CD4-positive, alpha-beta T cell treated with Interleukin-21 for 1 hour (primary cell): ENCODE measurements at regions not wholly inside any gene's neighbourhood (a gene's known extent, or its start where the extent isn't known, plus 50 kb on each side); places are given as distances from the start of the nearest gene placed in this dataset.
"Not testable (repeated sequence)": the region's sequence is repeated elsewhere in the genome, so short reads cannot be mapped to it uniquely, and the experiment has no call there.

Experiments
- DNase-seq: peaks from one replicate; pipeline ENCODE4 v3.0.0-alpha.2; 2020

DNA sequence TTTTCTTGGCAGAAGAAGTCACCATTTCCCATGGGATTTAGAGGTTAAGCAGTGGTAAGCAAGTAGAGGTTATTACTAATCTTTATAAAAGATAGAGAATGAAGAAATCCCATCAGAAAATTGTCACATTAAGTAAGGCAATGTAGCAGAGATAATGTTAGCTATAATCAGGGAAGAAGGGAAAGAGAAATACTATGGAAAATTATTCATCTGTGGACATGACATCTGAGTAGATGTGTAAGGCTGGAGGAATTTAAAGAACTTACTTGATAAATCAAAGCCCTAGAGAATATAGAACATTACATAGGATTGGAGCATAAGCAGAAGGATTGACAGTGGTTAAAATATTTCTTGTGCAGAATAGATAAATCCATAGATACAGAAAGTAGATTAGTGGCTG lies 553.1 kb upstream of the CBLB start:
- no peak for DNase-seq

DNA sequence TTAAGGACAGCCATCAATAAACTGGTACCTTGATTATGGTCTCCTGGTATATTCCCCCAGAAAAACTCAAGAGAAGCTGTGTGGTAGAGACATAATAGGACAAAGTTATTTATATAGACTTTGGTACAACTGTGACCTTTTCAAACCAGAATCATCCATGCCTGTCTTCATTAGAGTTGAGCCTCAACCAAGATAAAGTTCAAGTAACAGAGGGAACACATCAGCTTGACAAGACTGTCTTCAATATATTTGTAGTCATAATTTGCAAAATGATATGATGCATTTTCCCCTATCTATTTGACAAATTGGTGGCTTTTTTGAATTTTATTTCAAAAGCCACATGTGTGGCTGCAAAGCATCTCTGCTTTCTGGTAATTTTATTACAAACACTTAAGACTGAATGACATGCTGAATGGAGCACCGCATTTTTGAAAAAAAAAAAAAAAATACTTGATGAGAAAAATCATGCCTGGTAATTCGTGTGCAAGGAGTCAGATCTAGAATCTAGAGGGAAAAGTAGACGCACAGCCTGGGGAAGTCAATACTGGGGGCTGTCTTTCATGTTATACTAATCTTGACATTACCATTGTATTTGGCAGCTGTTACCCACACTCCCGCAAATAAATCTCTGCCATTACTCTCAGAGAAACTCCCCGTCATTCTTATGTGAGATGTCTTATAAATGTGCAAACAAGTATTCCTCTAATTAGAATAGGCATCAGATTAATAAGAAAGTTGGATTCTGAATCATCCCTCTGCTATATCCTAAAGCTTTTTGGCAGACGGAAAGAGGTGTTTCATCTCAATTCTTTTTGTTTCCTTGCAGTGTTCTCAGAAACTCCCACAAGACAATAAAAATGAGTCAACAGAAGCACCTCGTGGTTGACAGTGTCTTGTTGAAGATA lies 554.8 kb upstream of the CBLB start:
- no peak for DNase-seq

DNA sequence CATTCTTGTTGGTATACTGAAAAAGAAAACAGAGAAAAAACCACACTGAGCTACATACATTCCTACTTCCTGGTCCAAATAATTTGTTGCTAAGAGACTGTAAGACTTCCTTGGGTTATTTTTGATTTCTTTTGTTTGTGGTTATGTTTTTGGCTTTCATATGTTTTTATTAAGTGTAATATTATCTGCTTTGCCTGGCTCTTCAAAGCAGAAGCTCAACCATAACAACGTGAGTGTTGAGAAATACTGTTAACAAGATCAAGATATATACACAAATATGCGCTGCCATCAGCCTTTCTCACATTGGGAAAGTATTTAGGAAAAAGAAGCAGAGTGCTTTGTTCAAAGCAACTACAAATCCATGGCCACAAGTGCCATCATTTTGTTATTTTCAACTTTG lies 556.2 kb upstream of the CBLB start:
- DNase-seq = no peak

DNA sequence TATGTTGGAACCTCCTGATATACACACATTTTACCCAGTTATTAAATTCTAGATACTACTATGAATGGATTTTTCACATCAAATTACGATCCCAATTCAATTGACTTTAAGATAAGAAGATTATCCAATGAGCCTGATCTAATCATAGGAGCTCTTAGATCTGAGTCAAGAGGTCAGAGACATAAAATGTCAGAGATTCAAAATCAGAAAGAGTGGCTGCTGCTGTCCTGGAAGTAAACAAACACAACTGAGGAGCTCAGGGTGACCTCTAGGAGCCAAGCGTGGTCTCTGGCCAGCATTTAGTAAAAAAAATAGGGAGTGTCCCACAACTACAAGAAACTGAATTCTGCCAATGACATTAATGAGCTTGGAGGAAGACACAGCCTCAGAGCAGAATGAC lies 557.1 kb upstream of the CBLB start:
- DNase-seq = no peak

DNA sequence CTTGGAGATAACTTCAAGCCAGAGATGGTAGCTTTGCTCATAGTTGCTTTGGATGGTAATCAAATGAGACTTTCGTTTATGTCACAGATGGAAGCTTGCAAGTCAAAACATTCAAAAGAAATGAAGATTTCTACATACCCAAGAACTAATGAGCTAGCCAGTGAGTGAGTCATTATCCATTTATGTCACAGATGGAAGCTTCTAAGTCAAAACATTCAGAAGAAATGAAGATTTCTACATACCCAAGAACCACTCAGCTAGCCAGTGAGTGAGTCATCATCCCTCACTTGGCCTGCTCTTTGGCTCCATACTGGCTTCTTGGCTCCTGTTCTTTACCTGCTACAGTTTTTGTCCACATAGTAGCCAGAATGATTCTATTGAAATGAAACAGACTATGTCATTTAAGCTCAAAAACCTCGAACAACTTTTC lies 559.8 kb upstream of the CBLB start:
- DNase-seq = no peak

DNA sequence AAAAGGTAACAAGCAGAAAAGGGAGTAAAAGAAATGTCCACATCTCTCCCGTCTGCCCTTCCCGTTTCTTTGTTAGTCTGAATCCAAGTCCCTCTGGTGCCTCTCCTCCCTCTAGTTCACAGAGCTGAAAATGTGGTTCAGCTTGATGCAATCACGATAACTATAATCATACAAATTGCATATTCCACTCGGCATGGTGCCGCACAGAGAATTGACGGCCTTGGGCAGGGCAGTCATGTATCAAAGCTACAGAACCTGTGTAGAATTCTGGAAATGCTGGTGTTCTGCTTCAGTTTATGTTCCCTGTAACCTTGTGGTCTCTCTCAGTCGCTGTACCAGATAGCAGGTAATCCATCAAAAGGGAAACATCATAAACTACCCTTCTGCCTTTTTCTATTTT lies 562.9 kb upstream of the CBLB start:
- DNase-seq = no peak

DNA sequence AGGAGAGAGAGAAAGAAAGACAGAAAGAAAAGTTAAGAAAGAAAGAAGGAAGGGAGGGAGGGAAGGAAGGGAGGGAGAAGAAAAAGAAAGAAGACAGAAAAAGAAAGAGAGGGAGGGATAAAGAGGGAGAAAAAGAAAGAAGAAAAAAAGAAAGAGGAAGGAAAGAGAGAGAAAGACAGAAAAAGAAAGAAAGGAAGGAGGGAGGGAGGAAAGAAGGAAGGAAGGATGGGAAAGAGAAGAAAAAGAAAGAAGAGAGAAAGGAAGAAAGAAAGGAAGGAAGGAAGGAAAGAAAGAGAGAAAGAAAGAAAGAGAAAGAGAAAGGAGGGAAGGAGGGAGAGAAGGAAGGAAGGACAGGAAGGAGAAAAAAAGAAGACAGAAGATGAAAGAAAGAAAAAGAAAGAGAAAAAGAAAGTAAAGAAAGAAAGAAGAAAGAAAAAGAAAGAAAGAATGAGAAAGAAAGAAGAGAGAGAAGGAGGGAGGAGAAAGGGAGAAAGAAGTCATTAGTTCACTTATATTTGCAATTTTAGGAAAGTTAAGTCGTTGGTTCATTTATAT lies 567.2 kb upstream of the CBLB start:
- no peak for DNase-seq

DNA sequence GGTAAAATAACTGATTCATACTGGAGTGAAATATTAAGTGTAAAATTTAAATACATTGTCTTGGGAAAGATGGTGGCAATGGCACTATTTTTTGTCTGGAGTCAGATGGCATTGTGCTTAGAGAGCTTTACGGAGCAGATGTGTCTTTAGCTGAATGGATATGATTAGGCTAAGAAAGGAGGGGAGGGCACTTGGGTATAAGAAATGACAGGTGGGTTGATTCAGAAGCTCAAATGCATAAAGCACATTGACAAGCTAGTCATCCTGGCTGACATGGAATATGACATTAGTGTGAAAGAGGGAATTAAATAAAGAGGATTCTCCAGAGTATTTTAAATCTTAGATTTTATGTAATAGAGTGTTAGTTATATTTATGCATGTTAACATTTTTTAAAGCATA lies 570.1 kb upstream of the CBLB start:
- no peak for DNase-seq

DNA sequence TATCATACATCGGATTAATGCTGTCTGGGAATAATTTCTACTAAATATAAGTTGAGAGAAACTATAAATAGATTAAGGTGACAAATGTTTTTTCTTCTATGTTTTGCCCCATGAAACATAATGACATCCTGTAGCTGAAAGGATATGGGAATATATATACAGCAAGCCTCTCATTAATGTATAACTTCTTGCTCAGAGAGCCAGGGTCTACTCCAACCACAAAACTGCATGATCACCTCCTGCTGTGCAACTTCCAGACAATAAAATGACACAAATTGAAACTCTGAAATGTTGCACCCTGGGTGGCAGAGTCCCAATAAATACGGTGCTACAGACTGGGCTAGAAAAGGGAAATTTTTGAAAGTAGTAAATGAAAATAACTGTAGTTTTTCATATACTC lies 571.9 kb upstream of the CBLB start:
- DNase-seq = no peak

DNA sequence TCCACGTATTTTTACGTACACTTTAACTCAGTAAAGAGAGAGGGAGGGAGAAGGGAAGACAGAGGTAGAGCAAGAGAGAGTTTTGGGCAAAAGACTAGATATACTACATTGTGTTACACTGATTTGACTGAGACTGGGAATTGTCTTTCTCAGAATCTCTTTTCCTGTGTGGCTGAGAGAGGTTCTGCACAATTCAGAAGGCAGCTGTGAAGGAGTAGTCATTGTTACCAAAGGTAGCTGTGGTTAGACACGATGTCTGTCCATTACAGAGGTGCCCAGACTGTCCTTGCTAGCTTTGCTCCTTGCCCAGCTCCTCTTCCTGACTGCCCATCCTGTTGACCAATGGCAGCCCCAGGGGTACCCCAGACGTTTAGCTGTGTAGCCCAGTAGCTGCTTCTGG lies 577.5 kb upstream of the CBLB start:
- no peak for DNase-seq

DNA sequence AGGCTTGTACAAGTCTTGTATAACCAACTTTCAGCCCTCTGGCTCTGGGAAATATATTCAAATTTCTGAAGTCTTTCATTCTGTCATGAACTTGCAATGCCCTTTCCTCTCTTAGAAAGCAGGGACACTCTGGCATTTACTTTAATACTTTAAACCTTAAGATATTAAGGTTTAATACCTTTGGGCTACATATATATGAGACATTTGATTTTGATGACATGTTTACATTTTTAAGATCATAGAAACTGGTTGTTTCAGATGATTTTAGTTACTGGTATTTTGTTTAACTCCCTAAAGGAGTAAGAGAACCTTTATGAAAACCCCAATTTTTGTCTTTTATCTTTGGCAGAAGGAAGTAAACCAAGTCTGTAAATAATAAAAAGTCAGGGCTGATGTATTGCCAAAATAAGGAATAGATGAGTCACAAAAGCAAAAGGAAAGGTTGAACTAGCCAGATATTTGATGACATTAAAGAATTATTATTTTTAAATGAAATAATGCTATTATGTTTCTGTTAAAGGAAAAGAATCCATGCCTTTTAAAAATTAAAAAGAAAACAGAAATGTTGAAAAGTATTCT lies 579.0 kb upstream of the CBLB start:
- no peak for DNase-seq

DNA sequence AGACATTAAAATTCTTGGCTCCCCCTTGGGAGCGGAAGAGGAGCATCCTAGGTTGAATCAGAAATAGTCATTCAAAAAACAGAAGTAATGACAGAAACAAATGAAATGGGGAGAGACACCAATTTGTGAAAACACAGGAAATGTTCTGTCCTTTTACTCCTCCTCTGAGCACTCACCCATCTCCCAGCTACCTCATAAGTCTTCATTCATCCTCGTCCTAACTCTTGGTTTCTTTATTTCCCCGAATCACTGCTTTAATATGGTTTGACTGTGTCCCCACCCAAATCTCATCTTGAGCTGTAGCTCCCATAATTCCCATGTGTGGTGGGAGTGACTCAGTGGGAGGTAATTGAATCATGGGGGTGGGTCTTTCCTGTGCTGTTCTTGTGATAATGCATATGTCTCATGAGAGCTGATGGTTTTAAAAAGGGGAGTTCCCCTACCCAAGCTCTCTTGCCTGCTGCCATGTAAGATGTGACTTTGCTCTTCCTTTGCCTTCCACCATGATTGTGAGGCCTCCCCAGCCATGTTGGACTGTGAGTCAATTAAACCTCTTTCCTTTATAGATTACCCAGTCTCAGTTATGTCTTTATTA lies 579.7 kb upstream of the CBLB start:
- not testable (repeated sequence) for DNase-seq

DNA sequence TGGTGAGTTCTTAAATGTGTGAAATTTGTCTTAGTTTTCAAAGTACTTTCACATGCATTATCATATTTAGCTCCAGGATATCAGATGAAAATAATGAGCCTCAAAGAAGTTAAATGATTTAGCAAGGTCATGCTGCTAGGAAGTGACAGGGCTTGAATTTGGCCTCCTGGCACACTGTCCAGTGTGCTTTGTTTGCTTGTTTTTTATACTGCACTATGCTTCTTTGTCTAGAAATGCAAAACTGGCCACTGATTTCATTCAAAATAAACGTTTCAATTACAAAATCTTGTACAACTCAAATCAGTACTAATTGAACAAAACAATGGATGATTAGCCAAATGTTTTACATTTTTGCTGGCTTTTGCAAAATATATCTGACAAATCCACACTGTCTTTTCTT lies 583.3 kb upstream of the CBLB start:
- no peak for DNase-seq

DNA sequence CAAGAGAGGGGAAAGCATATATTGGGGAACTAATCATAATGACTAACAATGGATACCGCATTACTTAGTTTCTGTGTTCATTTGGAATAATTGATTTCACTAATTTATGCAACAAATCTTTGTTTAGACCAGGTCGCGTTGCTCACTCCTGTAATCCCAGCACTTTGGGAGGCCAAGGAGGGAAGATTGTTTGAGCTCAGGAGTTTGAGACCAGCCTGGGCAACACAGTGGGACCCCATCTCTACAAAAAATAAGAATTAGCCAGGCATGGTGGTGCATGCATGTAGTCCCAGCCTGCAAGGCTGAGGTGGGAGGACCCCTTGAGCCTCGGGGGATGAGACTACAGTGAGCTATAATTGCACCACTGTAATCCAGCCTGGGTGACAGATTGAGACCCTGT lies 585.7 kb upstream of the CBLB start:
- DNase-seq = no peak

DNA sequence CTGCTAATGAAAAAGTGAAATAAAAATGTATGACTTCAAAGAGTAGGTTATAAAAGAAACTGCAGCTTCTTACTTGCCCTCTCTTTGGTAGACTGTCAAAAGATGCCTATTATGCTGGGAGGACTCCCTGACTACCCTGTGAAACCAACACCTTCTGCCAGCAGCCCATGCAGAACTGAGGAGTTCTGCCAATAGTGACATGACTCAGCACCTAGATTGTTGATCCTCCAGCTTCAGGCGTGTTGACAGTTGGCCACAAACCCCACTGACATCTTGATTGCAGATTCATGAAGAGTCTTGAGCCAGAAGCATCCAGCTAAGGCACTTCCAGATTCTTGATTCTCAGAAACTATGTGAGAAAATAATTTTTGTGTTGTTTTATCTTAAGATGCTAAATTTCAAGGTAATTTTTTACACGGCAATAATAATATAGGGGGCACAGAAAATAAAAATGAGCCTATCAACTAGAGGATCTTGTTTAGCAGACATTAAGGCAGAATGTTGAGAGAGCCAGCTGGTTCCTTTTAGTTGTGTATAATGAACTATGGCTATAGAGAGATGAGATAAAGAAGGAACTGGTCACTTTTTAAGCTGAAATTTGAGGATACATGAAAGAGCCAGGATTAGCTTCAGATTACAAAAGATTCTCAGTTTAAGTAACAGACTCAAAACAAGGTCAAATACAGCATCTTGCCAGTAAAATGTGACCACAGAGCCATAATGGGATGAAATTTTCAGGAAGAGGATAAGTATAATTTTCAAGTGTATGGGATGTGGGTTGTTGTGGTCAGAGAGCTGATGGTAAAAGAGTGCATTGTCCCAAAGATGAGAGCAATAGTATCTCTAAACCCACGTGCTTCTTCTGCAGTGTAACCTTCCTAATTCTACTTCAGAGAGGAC lies 588.7 kb upstream of the CBLB start:
- no peak for DNase-seq

DNA sequence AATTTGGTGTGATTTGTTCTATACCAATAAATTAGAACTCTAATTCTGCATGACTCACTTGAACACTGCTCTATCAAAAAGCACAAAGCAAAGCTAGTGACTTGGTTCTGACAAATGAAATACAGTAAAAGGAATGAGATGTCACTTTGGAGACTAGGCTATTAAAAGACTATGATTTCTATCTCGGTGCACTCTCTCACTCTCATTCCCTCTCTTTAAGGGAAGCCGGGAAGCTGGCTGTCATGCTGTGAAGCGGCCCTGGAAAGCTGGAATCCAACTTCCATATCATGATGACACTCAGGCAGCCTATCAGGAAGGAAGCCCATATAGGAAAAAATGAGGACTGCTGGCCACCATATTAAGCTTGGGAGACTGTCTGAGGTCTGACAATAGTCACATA lies 590.1 kb upstream of the CBLB start:
- no peak for DNase-seq

DNA sequence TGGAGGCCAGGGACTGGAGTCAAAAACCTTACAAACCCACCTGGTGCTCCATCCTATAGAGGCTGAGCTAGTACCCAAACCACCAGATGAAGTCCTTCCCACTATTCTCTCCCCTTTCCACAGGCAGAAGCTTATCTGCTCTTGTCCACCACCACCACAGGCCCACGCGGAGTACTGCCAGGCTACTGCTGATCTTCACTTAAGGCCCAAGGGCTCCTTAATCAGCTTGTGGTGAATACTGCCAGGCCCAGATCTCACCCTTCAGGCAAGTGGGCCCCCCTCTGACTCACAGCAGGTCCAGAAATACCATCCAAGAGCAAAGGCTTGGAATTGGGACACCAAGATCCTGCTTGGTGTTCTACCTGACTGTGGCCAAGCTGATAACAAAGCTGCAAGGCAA lies 598.1 kb upstream of the CBLB start:
- DNase-seq = no peak

DNA sequence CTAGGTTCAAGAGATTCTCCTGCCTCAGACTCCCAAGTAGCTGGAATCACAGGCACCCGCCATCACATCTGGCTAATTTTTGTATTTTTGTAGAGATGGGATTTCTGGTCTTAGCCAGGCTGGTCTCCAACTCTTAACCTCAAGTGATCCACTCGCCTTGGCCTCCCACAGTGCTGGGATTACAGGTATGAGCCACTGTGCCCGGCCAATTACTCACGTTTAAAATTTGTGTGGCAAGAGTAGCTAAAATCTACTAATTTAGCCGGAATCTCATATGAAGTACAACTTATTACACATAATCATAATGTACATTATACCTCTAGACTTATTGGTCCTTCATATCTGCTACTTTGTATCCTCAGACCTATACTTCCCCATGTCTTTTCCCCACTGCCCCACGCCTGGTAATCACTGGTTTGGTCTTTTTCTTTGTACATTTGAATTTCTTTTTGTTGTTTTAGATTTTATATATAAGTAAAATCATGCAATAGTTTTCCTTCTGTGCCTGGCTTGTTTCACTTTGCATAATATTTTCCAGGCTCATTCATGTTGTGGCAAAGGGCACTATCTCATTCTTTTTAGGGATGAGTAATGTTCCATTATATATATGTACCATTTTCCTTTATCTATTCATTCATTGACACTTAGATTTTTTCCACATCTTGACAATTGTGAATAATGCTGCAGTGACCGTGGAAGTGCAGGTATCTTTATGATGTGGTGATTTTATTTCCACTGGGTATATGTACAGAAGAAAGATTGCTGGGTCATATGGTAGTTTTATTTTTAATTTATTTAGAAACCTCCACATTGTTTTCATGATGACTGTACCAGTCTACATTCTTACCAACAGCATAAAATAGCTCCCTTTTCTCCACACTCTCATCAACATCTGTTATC lies 605.0 kb upstream of the CBLB start:
- no peak for DNase-seq

DNA sequence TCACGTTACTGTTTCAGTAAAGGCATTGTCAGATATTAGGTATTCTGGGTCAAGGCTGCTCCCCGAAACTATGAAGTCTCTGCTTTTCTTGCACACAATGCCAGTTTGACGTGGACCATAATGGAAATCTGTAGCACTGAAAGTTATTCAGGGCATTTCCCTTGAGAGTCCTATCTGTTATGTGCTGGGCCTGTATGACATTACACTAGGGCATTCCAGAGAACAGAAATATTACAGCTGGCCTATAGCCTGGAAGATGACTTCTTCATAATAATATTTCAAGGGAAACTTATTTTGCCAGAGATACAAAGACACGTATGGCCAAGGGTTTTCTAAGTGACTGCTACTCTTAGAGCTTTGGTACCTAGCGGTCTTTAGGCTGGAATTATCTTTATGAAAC lies 613.6 kb upstream of the CBLB start:
- no peak for DNase-seq

DNA sequence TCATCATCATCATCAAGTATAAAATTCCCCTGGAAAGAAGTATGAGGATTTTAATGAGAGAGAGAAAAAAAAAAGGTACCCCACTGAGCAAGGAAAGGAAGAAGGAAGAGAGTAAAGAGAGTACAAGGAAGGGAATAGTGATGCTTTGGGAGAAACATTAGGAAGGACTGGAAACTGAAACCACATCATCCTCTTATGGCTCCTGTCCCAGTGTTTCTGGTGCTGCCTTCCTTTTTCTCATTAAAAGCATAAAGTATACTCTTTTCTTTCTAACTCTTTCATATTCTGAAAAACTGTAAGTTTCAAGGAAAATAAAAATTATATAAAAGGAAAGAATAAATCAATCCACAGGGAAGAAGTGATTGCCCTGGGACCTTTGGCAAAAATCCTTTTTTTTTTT lies 616.4 kb upstream of the CBLB start:
- DNase-seq = no peak

DNA sequence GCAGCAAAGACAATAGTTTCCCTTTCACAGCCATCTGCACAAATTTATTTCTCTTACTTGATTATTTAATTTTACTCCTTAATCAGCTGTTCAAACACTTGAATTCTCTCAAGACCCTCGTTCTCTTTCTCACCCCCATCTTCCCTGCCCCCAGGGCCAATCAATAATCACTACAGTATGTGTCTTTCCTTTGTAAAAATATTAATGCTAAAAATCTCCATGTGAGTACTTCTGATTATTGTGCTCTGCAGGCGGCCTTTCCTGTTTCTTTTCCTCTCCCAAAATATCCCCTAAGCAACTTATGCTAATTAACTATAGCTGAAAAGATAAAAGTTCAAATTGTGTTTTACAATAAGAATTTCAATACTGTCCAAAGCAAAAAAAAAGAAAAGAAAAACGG lies 617.0 kb upstream of the CBLB start:
- no peak for DNase-seq
